Aorta (tissue), 5 donors: ENCODE measurements at regions not wholly inside any gene's neighbourhood (a gene's known extent, or its start where the extent isn't known, plus 50 kb on each side); places are given as distances from the start of the nearest gene placed in this dataset.

Source experiments
- ATAC-seq: fragments of 200-7000 bp; cut with Tn5 transposase; one replicate; pipeline ENCODE4 v1.9.1; 2022; ENCODE audit warnings: moderate library complexity; ENCODE audit not compliant: low FRiP score
- DNase-seq, 2 donors: peaks; one replicate each; pipeline ENCODE4 v3.0.0-alpha.2; 2020
- H3K27ac ChIP-seq, 2 donors: one replicate each; pipeline ENCODE4 v1.5.1; 2013; ENCODE audit warnings: low read length in 2 of 2, mild to moderate bottlenecking in 2 of 2, moderate library complexity in 2 of 2, control low read depth in 1 of 2, inconsistent platforms in 1 of 2, low read depth in 1 of 2
- H3K27me3 ChIP-seq, 2 donors: one replicate each; pipeline ENCODE4 v1.6.1; 2013; ENCODE audit warnings: control low read depth in 1 of 2, low read length in 1 of 2, mild to moderate bottlenecking in 1 of 2, moderate library complexity in 1 of 2; ENCODE audit not compliant: insufficient read depth in 2 of 2, control insufficient read depth in 1 of 2
- H3K36me3 ChIP-seq, 2 donors: one replicate each; pipeline ENCODE4 v1.6.1; 2013; ENCODE audit warnings: control low read depth in 1 of 2, low read length in 1 of 2, mild to moderate bottlenecking in 1 of 2; ENCODE audit not compliant: insufficient read depth in 2 of 2, control insufficient read depth in 1 of 2
- H3K4me1 ChIP-seq, 2 donors: one replicate each; pipeline ENCODE4 v1.6.1; 2013; ENCODE audit warnings: low read length in 2 of 2, control low read depth in 1 of 2, mild to moderate bottlenecking in 1 of 2, moderate library complexity in 1 of 2; ENCODE audit not compliant: insufficient read depth in 2 of 2, control insufficient read depth in 1 of 2
- H3K4me3 ChIP-seq, 2 donors: one replicate each; pipeline ENCODE4 v1.5.1; 2013; ENCODE audit warnings: low read length in 2 of 2, control low read depth in 1 of 2, mild to moderate bottlenecking in 1 of 2
- H3K9me3 ChIP-seq: one replicate; pipeline ENCODE4 v1.6.1; 2013; ENCODE audit warnings: mild to moderate bottlenecking, low read length; ENCODE audit not compliant: control insufficient read depth
- WGBS, 2 donors: extraction: QIAGEN DNeasy Blood & Tissue Kit; methylation state at CpG; one replicate each; pipeline ENCODE4 v1.1.7; 2013; 5-methylcytosine and 5-hydroxymethylcytosine counted together
- intact Hi-C, 2 donors: fragments of 100-400 bp; cut with DNase I; formaldehyde crosslinking; loops; one replicate each; pipeline versions ENCODE4 v1.14.2 to v1.15.0; 2022
- donor health status: healthy with polysubstance abuse.
- donor health status: Bipolar disorder and iron deficiency.
- donor health status: DM: no; HTN: no; CAD: no.
- donor health status: DM: no; HTN: no; CAD: no.
- donor health status: DM: yes; HTN: yes; CAD: no.

DNA sequence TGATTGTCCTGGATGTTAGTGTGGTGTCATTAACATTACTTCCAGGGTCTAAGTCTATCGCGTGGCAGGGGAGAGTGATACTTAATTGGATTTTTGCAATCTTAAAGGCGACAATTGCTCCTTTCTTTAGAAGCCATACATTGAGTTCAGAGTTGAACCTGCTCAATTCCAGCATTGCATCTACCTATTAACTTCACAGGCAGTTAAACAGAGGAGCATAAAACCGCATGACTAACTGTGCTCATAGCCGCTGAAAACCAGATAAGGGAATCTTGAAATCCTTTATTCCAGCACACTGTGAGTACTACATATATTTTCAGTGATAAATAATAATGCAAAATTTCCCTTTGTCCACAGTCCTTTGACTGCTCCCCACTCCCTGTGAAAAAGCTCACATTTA, 255.3 kb downstream of the STK31 start:
- H3K27ac ChIP-seq = no peak overlapping the region
- H3K9me3 ChIP-seq = no peaks in the 10 kb centered on the region
- WGBS, 2 donors = 83 to 87% methylated on average over 5 of the region's 5 CpGs
- no peaks in the 10 kb centered on the region for H3K36me3 ChIP-seq
- H3K4me3 ChIP-seq = no peak overlapping the region
- no peak for DNase-seq
- H3K4me1 ChIP-seq = no peaks in the 10 kb centered on the region
- intact Hi-C loops = no loop called here
- no peak for ATAC-seq
- H3K27me3 ChIP-seq = no peaks in the 10 kb centered on the region

DNA sequence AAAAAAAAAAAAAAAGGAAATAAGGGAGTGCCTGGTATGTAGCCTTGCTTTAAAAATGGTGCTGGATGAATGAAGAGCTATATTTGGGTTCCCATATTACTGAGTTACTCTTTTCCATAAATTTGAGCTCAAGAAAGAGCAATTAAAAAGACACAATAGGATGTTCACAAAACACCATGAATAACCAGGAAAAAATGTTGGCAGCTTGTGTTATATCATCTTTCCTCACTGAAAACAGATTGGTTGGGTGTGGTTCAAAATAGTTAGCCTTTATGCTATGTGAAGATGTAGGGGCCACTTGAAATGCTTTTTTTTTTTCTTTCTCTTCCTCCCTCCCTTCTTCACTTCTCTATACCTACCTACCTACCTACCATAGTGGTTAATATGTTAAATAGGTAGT, 256.9 kb downstream of the STK31 start:
- H3K36me3 ChIP-seq = no peaks in the 10 kb centered on the region
- intact Hi-C loops = no loop called here
- H3K27ac ChIP-seq = no peak overlapping the region
- ATAC-seq (no peak), DNase-seq (no peak)
- H3K9me3 ChIP-seq = no peaks in the 10 kb centered on the region
- H3K4me1 ChIP-seq = no peaks in the 10 kb centered on the region
- no peak overlapping the region for H3K4me3 ChIP-seq
- H3K27me3 ChIP-seq = no peaks in the 10 kb centered on the region

DNA sequence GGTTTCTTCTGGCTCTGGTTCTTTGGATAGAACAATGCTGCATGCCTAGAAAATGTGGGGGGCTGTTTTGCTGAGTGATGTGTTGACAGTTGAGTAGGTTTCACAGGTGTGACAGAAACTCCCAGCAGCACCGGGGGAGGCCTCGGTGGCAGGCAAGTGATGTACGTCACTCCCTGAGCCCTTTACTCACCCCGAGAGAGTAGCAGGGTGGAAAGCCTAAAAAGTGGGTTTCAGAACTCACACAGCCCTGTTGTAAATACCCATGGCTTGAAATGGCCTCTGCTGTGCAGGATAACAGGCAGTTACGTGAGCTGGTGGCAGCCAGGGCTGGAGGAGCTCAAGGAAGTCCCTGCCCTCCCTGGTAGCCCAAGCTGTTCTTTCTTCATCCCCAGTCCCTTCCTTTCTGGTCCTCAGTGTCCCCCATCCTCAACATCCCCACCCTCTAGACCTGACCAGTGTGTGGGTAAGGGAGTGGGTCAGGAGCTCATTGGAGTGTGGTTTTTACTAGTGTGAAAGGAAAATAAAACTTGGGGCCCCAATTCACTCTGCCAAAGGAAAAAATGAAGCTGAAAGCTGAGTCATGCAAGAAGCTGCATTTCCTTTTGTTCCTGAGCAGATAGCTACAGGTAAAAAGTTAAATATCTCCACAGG, 258.1 kb downstream of the STK31 start:
- H3K36me3 ChIP-seq = no peaks in the 10 kb centered on the region
- H3K4me3 ChIP-seq = no peak overlapping the region
- no peak overlapping the region for H3K27ac ChIP-seq
- DNase-seq = no peak
- H3K9me3 ChIP-seq = no peaks in the 10 kb centered on the region
- no peaks in the 10 kb centered on the region for H3K27me3 ChIP-seq
- 61 to 69% methylated on average over 5 of the region's 5 CpGs for WGBS, 2 donors
- intact Hi-C loops = no loop called here
- H3K4me1 ChIP-seq = no peaks in the 10 kb centered on the region
- ATAC-seq = no peak

DNA sequence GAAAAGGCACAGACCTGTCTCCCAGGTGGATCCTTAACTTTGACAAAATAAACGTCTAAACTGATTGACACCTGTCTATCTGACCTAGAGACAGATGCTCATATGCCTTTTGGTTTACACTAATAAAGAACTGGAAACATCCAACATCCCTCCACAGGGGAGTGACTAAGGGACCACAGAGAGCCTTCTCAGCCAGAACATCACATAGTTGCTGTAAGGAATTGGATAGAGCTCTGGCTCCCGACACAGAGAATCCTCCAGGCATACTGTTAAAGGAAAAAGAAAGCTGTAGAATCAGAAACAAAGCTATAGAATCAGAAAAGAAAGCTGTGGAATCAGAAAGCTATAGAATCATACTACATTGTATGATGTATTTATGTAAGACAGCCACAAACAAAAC, 258.8 kb downstream of the STK31 start:
- intact Hi-C loops = no loop called here
- 47 to 57% methylated on average over 2 of the region's 2 CpGs for WGBS, 2 donors
- no peak for DNase-seq

DNA sequence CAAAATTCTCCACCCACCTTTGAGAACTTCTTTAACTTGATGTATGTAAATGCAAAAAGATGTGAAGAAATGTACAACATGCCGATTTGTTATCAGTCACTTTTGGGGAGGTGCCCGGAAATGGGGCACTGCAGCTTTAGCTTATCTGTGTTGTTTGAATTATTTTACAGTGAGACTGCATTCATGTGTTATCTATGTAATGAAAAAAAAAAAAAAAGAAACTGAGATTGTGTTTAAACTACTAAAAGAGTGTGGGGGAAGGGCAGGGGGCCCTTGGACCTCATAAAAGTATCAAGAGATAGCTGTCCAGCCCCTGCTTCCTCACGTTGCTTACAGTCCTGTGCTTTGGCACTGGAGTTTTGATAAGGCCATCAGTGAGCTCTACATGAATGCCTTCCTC, 259.4 kb downstream of the STK31 start:
- ATAC-seq (no peak), DNase-seq (no peak)
- Histone ChIP-seq H3K27ac (no peak overlapping the region), H3K36me3 (no peaks in the 10 kb centered on the region), H3K27me3 (no peaks in the 10 kb centered on the region), H3K4me3 (no peak overlapping the region), H3K4me1 (no peaks in the 10 kb centered on the region), H3K9me3 (no peaks in the 10 kb centered on the region)
- 24 to 26% methylated on average over 3 of the region's 3 CpGs for WGBS, 2 donors
- intact Hi-C loops = no loop called here

More for the DNA sequence above, 258.8 kb downstream of the STK31 start:
- H3K4me3 ChIP-seq = no peak overlapping the region
- no peaks in the 10 kb centered on the region for H3K36me3 ChIP-seq
- no peaks in the 10 kb centered on the region for H3K4me1 ChIP-seq
- H3K27ac ChIP-seq = no peak overlapping the region
- no peaks in the 10 kb centered on the region for H3K27me3 ChIP-seq
- no peak for ATAC-seq
- no peaks in the 10 kb centered on the region for H3K9me3 ChIP-seq

DNA sequence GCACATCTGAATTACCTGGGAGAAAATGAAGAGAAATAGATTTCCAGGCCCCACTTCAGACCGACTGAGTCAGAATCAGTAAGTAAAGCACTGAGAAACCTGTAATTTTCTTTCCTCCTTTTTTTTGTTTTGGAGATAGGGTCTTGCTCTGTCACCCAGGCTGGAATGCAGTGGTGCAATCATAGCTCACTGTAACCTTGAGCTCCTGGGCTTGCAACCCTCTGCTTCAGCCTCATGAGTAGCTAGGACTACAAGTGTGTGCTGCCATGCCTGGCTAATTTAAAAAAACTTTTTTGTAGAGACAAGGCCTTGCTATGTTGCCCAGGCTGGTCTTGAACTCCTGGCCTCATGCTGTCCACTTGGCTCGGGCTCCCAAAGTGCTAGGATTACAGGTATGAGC, 260.2 kb downstream of the STK31 start:
- DNase-seq (no peak), ATAC-seq (no peak)
- Histone ChIP-seq H3K4me3 (no peak overlapping the region), H3K36me3 (no peaks in the 10 kb centered on the region), H3K9me3 (no peaks in the 10 kb centered on the region), H3K4me1 (no peaks in the 10 kb centered on the region), H3K27me3 (no peaks in the 10 kb centered on the region), H3K27ac (no peak overlapping the region)
- intact Hi-C loops = no loop called here
- 74 to 83% methylated on average over 2 of the region's 2 CpGs for WGBS, 2 donors

DNA sequence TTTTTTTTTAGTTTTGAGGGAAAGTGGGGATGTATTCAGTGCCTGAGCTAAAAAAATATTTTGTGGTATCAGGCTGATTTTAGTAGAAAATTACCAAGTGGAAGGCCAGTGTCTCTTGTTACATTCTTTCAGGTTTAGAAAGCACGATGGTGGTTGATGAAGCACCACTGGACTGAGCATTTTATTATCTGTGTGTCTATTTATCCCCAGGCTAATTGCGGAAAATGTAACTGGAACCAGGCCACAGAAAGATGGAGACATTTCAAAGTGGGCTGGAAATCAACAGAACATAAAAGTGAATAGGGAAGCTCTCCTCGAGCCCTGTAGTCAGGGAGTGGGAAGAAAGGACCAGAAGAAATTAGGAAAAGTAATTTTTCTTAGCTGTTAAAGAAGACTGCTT, 261.0 kb downstream of the STK31 start:
- no peak for ATAC-seq

DNA sequence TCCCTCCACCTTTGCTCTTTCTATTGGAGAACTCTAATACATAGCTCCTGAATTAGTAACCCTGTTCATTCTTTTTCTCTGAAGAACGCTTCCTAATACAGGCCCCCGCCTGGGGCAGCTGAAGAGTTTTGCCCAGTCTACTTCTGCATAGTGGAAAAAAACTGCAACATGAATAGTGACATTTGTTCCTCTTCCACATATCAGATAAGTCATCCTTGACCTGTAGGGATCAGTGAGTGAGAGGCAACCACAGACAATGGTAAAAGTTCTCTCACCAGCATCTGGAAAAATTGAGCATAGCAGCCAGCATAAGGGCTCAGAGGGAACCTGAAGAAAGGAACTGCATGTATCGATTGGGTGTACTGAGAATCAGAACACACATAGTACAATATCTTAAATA, 262.0 kb downstream of the STK31 start:
- Histone ChIP-seq H3K9me3 (no peaks in the 10 kb centered on the region), H3K27ac (no peak overlapping the region), H3K4me3 (no peak overlapping the region), H3K4me1 (no peaks in the 10 kb centered on the region), H3K36me3 (no peaks in the 10 kb centered on the region), H3K27me3 (no peaks in the 10 kb centered on the region)
- intact Hi-C loops = no loop called here
- no peak for ATAC-seq
- 90 to 92% methylated on average over 3 of the region's 3 CpGs for WGBS, 2 donors
- DNase-seq = no peak

More for the DNA sequence above, 261.0 kb downstream of the STK31 start:
- H3K4me1 ChIP-seq = no peaks in the 10 kb centered on the region
- intact Hi-C loops = no loop called here
- WGBS, 2 donors = 72 to 76% methylated on average over 3 of the region's 3 CpGs
- H3K36me3 ChIP-seq = no peaks in the 10 kb centered on the region
- H3K27me3 ChIP-seq = no peaks in the 10 kb centered on the region
- H3K4me3 ChIP-seq = no peak overlapping the region
- no peaks in the 10 kb centered on the region for H3K9me3 ChIP-seq
- no peak overlapping the region for H3K27ac ChIP-seq
- no peak for DNase-seq

DNA sequence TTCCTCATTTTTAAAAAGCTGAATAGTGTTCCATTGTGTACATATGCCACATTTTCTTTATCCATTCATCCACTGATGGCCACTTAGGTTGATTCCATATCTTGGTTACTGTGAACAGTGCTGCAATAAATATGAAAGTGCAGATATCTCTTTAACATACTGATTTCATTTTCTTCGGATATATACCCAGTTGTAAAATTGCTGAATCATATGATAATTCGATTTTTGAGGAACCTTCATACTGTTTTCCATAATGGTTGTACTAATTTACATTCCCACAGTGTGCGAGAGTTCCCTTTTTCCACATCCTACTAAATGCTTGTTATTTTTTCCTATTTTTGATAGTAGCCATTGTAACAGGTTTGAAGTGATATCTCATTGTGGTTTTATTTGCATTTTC, 263.2 kb downstream of the STK31 start:
- DNase-seq = no peak
- ATAC-seq = no peak
- Histone ChIP-seq H3K4me3 (no peak overlapping the region), H3K4me1 (no peaks in the 10 kb centered on the region), H3K9me3 (no peaks in the 10 kb centered on the region), H3K27me3 (no peaks in the 10 kb centered on the region), H3K27ac (no peak overlapping the region), H3K36me3 (no peaks in the 10 kb centered on the region)
- intact Hi-C loops = no loop called here
- 53 to 64% methylated on average over 3 of the region's 3 CpGs for WGBS, 2 donors
